GM23338 (cell line): ENCODE measurements at regions not wholly inside any gene's neighbourhood (a gene's known extent, or its start where the extent isn't known, plus 50 kb on each side); places are given as distances from the start of the nearest gene placed in this dataset.
A peak's percentile ranks its signal among the peaks of the same experiment; 100 is the strongest.
"Not testable (repeated sequence)": the region's sequence is repeated elsewhere in the genome, so short reads cannot be mapped to it uniquely, and the experiment has no call there.

Experiments
- ATAC-seq: fragments of 200-7000 bp; cut with Tn5 transposase; 3 replicates; pipeline ENCODE4 v1.9.1; 2020
- DNase-seq: peaks from one replicate; pipeline ENCODE4 v3.0.0-alpha.2; 2015; ENCODE audit warnings: low spot score
- H2AFZ ChIP-seq: fragments of 200-600 bp; sonication (generic); 2 replicates; pipeline ENCODE4 v1.8.0; 2016; ENCODE audit warnings: antibody characterized with exemption, mild to moderate bottlenecking, moderate library complexity
- H3F3A ChIP-seq: fragments of 200-600 bp; sonication (generic); replicated peaks from 2 replicates; pipeline ENCODE4 v1.8.0; 2017; ENCODE audit warnings: antibody characterized with exemption, mixed run types, low read depth
- H3K27ac ChIP-seq: fragments of 200-600 bp; sonication (generic); 2 replicates; pipeline ENCODE4 v1.6.1; 2016; ENCODE audit warnings: low read depth
- H3K27me3 ChIP-seq: fragments of 200-600 bp; sonication (generic); 2 replicates; pipeline ENCODE4 v1.8.0; 2016; ENCODE audit warnings: mild to moderate bottlenecking, mixed run types, moderate library complexity; ENCODE audit not compliant: insufficient read depth
- H3K36me3 ChIP-seq: fragments of 200-600 bp; sonication (generic); 2 replicates; pipeline ENCODE4 v1.8.0; 2016; ENCODE audit warnings: mild to moderate bottlenecking; ENCODE audit not compliant: insufficient read depth
- H3K4me1 ChIP-seq: fragments of 200-600 bp; sonication (generic); 2 replicates; pipeline ENCODE4 v1.8.0; 2016; ENCODE audit warnings: mild to moderate bottlenecking, moderate library complexity; ENCODE audit not compliant: insufficient read depth
- H3K4me2 ChIP-seq: fragments of 200-600 bp; sonication (generic); 2 replicates; pipeline ENCODE4 v1.7.1; 2017; ENCODE audit warnings: mixed run types
- H3K4me3 ChIP-seq: fragments of 200-600 bp; sonication (generic); 2 replicates; pipeline ENCODE4 v1.6.1; 2016; ENCODE audit warnings: mixed run types
- H3K79me2 ChIP-seq: fragments of 200-600 bp; sonication (generic); replicated peaks from 2 replicates; pipeline ENCODE4 v1.8.0; 2017; ENCODE audit warnings: mild to moderate bottlenecking; ENCODE audit not compliant: insufficient read depth
- H3K9me2 ChIP-seq: fragments of 200-600 bp; sonication (generic); 2 replicates; pipeline ENCODE4 v1.8.0; 2017; ENCODE audit not compliant: insufficient read depth
- H4K20me1 ChIP-seq: fragments of 200-600 bp; sonication (generic); replicated peaks from 2 replicates; pipeline ENCODE4 v1.8.0; 2017; ENCODE audit warnings: mild to moderate bottlenecking; ENCODE audit not compliant: insufficient read depth
- H3K27ac Mint-ChIP-seq: 2 replicates; pipeline ENCODE4 v1.8.0; 2020; ENCODE audit warnings: inconsistent platforms, mild to moderate bottlenecking, moderate library complexity, mixed read lengths
- H3K27me3 Mint-ChIP-seq: 3 replicates; pipeline ENCODE4 v1.8.0; 2022; ENCODE audit warnings: low read depth, mild to moderate bottlenecking, moderate library complexity, mixed read lengths, inconsistent platforms; ENCODE audit not compliant: insufficient read depth, poor library complexity
- H3K36me3 Mint-ChIP-seq: 3 replicates; pipeline ENCODE4 v1.8.0; 2021; ENCODE audit warnings: low read depth, mild to moderate bottlenecking, inconsistent platforms, moderate library complexity, mixed read lengths
- H3K4me1 Mint-ChIP-seq: 3 replicates; pipeline ENCODE4 v1.8.0; 2020; ENCODE audit warnings: mild to moderate bottlenecking, inconsistent platforms, mixed read lengths
- H3K4me3 Mint-ChIP-seq: 3 replicates; pipeline ENCODE4 v1.8.0; 2021; ENCODE audit warnings: moderate library complexity, mild to moderate bottlenecking, inconsistent platforms, mixed read lengths
- H3K9me3 Mint-ChIP-seq: 3 replicates; pipeline ENCODE4 v1.8.0; 2020; ENCODE audit warnings: moderate library complexity, mild to moderate bottlenecking, inconsistent platforms, mixed read lengths
- EZH2 ChIP-seq: fragments of 200-600 bp; sonication (generic); IDR thresholded peaks from one replicate; pipeline ENCODE4 v1.8.0; 2017; ENCODE audit warnings: antibody characterized with exemption, mild to moderate bottlenecking, low read depth; ENCODE audit not compliant: unreplicated experiment
- STAT1 ChIP-seq: IDR thresholded peaks from one replicate; pipeline ENCODE4 v1.6.1; 2016; ENCODE audit warnings: antibody characterized with exemption; ENCODE audit not compliant: unreplicated experiment
- TF ChIP-seq, protein P1 (sequence below), 2 experiments: fragments of 200-600 bp in 1 of 2; sonication (generic) in 1 of 2; conservative IDR thresholded peaks; 2 replicates each; pipeline versions ENCODE4 v1.5.1 to v1.6.1; 2016 to 2017; ENCODE audit warnings: antibody characterized with exemption in 2 of 2, low read depth in 2 of 2, mild to moderate bottlenecking in 2 of 2, moderate library complexity in 1 of 2
- TF ChIP-seq, protein P2 (sequence below): IDR thresholded peaks from one replicate; pipeline ENCODE4 v1.6.1; 2018; ENCODE audit warnings: antibody characterized with exemption; ENCODE audit not compliant: unreplicated experiment

DNA sequence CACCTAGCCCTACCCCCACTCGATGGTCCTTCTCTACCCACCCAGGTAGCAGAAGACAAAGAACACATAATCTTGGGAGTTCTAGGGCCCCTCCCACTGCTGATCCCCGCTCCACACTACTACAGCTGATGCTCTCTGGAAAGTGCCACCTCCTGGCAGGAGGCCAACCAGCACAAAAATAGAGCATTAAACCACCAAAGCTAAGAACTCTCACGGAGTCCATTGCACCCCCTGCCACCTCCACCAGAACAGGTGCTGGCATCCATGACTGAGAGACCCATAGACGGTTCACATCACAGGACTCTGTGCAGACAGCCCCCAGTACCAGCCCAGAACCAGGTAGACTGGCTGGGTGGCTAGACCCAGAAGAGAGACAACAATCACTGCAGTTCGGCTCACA lies 575.5 kb downstream of the BNC2 start:
- not testable (repeated sequence) for H3K4me1 ChIP-seq, H2AFZ ChIP-seq, H3K4me1 Mint-ChIP-seq, H3K36me3 Mint-ChIP-seq, H3K27me3 ChIP-seq, H3K36me3 ChIP-seq, H3K79me2 ChIP-seq, H3K4me3 ChIP-seq, H3K9me3 Mint-ChIP-seq, H3K27ac Mint-ChIP-seq, H3K27ac ChIP-seq, ATAC-seq, H3K4me2 ChIP-seq, DNase-seq, H3K27me3 Mint-ChIP-seq, H3K9me2 ChIP-seq, H4K20me1 ChIP-seq, H3F3A ChIP-seq, H3K4me3 Mint-ChIP-seq
- TF ChIP-seq, protein P1, sequence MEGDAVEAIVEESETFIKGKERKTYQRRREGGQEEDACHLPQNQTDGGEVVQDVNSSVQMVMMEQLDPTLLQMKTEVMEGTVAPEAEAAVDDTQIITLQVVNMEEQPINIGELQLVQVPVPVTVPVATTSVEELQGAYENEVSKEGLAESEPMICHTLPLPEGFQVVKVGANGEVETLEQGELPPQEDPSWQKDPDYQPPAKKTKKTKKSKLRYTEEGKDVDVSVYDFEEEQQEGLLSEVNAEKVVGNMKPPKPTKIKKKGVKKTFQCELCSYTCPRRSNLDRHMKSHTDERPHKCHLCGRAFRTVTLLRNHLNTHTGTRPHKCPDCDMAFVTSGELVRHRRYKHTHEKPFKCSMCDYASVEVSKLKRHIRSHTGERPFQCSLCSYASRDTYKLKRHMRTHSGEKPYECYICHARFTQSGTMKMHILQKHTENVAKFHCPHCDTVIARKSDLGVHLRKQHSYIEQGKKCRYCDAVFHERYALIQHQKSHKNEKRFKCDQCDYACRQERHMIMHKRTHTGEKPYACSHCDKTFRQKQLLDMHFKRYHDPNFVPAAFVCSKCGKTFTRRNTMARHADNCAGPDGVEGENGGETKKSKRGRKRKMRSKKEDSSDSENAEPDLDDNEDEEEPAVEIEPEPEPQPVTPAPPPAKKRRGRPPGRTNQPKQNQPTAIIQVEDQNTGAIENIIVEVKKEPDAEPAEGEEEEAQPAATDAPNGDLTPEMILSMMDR (conservative IDR thresholded peaks at IDR 0.05; ENCODE audit: low read depth in 2 of 2), result peak in 1 of 2 experiments; percentile 20; a peak in 2 of 4 replicates

DNA sequence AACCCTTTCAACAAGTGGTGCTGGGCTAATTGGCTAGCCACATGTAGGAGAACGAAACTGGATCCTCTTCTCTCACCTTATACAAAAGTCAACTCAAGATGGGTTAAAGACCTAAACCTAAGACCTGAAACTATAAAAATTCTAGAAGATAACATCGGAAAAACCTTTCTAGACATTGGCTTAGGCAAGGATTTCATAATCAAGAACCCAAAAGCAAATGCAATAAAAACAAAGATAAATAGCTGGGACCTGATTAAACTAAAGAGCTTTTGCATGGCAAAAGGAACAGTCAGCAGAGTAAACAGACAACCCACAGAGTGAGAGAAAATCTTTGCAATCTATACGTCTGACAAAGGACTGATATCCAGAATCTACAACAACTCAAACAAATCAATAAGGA lies 571.1 kb downstream of the BNC2 start:
- not testable (repeated sequence) for H3K27me3 Mint-ChIP-seq, H3K4me2 ChIP-seq

DNA sequence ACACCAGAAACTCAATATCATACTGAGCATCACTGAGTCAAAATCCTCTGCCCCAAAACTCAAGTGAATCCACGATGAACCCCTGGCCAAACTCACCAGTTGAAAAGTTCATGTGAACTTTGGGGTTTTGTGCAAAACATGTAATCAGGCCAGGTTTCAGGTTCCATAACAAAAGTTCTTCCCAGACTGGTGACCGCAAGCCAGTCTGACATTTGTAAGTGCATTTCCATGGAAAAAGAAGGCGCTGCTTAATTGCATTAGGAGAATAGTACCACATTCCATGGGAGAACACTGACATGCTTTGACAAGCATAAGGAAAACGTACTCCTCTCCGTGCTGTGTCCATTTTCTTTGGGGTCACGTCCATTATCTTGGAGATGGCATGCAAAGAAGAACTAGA lies 567.0 kb downstream of the BNC2 start:
- Mint-ChIP-seq H3K4me3 (no peak overlapping the region), H3K4me1 (peaks cover 6% of the 10 kb centered on the region; the same call in 2 of the 3 replicates), H3K36me3 (peaks cover 3% of the 10 kb centered on the region; the same call in 1 of the 3 replicates), H3K9me3 (peaks cover 7% of the 10 kb centered on the region; the same call in 2 of the 3 replicates), H3K27ac (no peak overlapping the region), H3K27me3 (no peaks in the 10 kb centered on the region)
- Histone ChIP-seq H3K4me1 (no peaks in the 10 kb centered on the region), H3K36me3 (no peaks in the 10 kb centered on the region; the same call in 1 of the 2 replicates), H3F3A (no peaks in the 10 kb centered on the region), H3K4me3 (no peak overlapping the region), H4K20me1 (no peaks in the 10 kb centered on the region), H3K27me3 (no peaks in the 10 kb centered on the region), H3K4me2 (no peak overlapping the region), H3K9me2 (peaks cover 21% of the 10 kb centered on the region), H2AFZ (no peak overlapping the region), H3K27ac (no peak overlapping the region), H3K79me2 (no peaks in the 10 kb centered on the region)
- no peak for DNase-seq
- TF ChIP-seq EZH2 (no peak), STAT1 (no peak)
- TF ChIP-seq, protein P2, sequence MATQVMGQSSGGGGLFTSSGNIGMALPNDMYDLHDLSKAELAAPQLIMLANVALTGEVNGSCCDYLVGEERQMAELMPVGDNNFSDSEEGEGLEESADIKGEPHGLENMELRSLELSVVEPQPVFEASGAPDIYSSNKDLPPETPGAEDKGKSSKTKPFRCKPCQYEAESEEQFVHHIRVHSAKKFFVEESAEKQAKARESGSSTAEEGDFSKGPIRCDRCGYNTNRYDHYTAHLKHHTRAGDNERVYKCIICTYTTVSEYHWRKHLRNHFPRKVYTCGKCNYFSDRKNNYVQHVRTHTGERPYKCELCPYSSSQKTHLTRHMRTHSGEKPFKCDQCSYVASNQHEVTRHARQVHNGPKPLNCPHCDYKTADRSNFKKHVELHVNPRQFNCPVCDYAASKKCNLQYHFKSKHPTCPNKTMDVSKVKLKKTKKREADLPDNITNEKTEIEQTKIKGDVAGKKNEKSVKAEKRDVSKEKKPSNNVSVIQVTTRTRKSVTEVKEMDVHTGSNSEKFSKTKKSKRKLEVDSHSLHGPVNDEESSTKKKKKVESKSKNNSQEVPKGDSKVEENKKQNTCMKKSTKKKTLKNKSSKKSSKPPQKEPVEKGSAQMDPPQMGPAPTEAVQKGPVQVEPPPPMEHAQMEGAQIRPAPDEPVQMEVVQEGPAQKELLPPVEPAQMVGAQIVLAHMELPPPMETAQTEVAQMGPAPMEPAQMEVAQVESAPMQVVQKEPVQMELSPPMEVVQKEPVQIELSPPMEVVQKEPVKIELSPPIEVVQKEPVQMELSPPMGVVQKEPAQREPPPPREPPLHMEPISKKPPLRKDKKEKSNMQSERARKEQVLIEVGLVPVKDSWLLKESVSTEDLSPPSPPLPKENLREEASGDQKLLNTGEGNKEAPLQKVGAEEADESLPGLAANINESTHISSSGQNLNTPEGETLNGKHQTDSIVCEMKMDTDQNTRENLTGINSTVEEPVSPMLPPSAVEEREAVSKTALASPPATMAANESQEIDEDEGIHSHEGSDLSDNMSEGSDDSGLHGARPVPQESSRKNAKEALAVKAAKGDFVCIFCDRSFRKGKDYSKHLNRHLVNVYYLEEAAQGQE, result no peak
- no peak for ATAC-seq

More for the DNA sequence above, 571.1 kb downstream of the BNC2 start:
- H3K27ac Mint-ChIP-seq, DNase-seq, ATAC-seq, H4K20me1 ChIP-seq, H3F3A ChIP-seq, H3K4me1 Mint-ChIP-seq, H3K4me1 ChIP-seq, H3K9me3 Mint-ChIP-seq, H3K36me3 Mint-ChIP-seq, H3K79me2 ChIP-seq, H2AFZ ChIP-seq, H3K27me3 ChIP-seq, H3K4me3 Mint-ChIP-seq, H3K4me3 ChIP-seq, H3K27ac ChIP-seq, H3K36me3 ChIP-seq: not testable (repeated sequence)
- peaks cover 18% of the 10 kb centered on the region for H3K9me2 ChIP-seq
